SK-N-DZ (cell line): ENCODE measurements at regions not wholly inside any gene's neighbourhood (a gene's known extent, or its start where the extent isn't known, plus 50 kb on each side); places are given as distances from the start of the nearest gene placed in this dataset.

Experiments
- DNase-seq: peaks from one replicate; pipeline ENCODE4 v3.0.0-alpha.2; 2015; ENCODE audit warnings: low spot score

DNA sequence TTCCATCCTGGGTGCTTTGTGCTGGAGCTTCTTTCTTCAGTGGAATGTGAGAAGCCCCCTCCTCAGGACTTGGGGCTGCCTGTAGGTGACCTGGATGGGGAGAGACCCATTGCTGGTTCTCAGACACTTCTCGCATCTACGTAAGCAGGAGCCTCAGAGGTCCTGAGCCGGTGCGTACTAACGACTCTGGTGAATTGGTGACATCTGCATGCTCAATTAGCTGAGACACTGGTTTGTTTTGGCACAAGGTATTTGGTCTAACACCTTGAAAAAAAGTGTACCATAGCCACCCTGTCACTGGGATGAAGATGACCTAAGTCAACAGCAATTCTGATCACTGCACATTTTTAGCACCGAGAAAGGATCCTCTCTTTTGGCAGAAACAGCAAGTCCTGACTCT, 57.7 kb downstream of the LRRC30 start:
- DNase-seq = no peak

DNA sequence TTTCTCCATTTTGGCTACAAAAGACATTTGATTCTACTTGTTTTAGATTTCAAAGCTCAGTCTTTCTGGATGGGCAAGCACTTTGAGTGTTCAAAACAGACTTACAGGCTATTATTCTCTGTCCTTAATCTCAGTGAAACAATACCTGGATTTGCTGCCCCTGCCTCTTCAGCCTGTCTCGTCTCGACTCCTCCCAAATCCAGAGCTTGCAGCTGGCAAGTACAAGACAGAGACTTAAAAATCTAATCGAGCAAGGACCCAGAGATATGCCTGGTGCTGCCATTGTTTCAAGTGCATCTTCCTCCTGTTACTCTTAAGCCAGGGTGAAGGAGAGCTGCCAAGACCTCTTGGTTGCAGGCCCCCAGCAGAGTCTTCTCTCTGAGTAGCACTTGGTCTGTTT, 59.2 kb downstream of the LRRC30 start:
- DNase-seq = no peak

DNA sequence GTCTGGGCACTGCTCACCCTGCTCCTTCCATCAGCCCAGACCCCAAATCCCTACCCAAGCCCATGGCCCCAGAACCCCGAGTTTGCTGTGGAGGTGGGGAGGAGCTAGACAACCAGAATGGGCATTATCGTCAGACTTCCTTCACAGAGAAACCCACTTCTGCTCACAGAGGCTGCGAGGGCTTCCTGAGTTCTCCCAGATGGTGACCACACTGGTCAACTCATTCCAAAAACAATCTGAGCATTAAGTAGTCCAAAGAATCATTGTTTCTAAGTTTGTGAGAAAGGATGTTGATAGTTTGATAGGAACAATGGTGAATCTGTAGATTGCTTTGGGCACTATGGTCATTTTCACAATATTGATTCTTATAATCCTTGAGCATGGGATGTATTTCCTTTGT, 60.2 kb downstream of the LRRC30 start:
- no peak for DNase-seq

DNA sequence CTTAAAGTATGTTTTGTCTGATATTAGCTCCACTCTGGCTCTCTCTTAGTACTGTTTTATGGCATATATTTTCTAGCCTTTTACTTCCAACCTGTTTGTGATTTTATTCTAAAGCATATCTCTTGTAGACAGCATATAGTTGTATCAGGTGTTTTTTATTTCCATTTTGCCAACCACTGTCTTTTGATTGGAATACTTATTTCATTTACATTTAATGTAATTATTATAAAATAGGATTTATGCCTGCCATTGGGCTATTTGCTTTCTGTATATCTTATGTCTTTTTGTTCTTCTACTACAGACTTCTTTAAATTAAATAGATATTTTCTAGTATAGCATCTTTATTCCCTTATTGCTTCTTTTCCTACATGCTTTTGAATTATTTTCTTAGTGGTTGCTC, 67.3 kb downstream of the LRRC30 start:
- DNase-seq = no peak

DNA sequence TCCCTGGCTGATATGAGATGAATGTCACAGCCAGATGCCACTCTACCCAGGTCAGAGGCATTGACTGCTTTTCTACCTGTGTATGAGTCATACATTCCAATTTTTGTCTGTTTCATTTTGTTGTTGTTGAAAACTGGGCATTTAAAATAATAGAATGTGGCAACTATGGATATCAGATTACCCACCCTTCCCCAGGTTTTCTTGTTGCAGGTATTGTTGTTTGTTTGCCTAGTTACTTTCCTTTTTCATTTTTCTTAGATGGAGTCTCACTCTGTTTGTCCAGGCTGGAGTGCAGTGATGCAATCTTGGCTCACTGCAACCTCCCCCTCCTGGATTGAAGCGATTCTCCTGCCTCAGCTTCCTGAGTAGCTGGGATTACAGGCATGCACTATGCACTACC, 70.2 kb downstream of the LRRC30 start:
- no peak for DNase-seq

DNA sequence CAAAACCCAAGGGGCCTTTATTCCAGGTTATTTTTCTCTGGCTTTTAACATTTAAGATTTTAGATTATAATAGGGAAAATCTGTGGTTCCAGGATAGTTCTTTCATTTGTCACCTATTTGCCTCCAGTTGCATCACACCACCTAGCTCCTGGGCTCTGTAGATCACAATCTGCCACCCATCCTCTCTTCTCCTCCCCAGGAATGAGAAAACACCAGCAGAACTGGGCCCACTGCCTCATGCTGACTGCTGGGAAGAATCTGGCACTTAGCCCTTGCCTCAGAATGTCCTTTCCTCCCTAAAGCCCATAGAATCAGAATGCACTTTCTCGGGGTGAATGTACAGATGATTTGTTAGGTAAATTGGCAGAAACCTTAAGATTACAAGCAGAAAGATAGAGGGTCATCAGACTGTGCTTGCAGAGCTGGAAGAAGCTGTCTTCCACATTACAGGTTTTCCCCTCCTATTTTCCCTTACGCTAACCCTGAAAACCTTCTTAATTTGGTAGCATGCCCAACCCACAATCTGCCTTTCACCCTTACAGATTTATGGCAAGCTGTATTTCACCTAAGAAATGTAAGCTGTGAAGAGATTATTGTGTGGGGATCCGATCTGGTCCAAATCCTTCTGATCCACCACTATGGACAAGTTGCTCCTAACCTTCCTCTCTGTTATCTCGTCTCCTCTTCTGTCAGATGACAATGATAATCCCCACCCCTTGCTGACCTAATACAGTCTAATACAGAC, 72.6 kb downstream of the LRRC30 start:
- no peak for DNase-seq

DNA sequence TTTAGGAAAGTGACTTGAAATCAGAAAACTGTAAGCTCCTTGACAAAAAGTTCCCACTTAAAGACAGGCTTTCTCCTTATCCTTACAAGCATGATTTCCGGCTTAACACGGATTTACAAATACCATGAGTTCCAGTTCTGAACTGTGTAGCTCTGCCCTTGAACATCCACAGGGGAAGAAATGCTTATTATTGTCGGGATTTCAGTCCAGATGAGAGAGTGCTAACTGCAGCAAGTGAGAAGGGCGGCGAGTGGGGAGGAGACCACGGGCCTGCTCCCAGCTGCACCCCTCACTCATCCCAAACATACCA, 73.1 kb downstream of the LRRC30 start:
- no peak for DNase-seq

DNA sequence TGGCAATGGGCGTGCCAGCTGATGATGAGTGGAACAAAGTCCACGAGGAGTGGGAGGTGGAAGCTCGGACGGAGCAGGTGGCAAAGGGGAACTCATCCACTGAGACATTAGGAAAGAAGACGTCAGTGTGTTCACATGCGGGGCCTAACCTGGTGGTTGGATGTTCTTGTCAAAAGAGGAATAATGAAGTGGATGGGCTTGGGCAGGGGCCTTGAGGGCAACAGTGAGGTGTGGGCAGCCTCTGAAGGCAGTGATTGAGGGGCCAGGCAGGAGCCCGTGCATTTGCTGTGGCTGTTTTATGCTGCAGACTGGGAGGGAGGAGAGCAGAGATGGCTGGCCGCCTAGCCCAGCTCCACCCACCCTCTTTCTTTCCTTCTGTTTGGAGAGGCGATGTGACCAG, 74.5 kb downstream of the LRRC30 start:
- no peak for DNase-seq

DNA sequence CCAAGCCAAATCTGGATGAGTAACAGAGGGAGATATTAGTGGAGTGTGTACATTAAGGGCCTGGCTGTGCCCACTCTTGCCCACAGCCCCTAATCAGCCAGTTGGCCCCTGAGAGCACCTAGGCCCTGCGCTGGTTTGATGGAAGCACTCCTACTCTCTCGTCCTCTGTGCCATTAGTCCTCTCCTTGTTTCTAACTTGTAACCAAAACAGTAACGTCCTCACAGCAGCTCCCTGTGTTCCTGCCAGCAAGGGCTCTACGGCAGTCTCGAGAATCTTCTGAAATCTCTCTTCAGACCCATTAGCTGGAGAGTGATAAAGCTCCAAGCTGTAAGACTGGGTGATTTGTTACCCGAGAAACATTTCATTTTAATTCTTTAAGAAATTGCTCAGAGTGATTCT, 76.1 kb downstream of the LRRC30 start:
- DNase-seq = no peak

DNA sequence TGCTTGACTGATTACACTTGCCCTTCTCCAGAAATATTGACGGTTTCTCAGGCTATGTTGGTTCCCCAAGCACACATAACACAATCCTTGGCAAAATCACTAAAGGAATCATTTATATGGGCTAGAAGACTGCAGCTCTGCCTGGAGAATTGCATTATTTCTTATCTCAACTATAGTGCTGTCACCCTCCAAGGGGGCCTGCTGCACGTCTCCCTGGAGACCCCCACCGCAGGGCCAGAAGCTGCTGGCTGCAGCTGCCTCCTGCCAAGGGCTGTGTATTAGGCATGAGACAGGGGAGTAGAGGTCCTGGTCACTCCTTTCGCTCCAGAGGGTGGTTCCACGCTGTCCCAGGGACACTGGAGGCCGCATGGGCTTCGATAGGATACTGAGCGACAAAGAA, 76.6 kb downstream of the LRRC30 start:
- peak; percentile 87 for DNase-seq

DNA sequence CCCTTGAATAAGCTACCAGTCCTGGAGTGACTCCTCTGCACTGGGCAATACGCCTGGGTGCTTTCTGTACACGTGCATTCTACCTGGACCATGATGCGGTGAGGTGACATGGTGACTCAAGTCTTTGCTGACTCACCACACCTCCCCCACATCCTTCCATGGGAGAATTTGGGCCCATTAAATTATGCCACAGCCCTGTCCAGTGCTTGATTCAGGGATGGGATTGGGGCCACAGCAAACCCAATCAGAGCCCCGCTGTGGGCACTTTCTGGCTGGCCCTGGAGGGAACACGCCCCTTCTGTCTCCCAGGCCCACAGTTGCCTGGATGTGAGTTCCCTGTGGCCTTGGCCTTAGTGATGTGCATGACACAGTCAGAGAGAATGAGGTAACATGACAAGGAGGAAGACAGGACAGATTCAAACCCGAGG, 86.9 kb downstream of the LRRC30 start:
- DNase-seq = no peak

DNA sequence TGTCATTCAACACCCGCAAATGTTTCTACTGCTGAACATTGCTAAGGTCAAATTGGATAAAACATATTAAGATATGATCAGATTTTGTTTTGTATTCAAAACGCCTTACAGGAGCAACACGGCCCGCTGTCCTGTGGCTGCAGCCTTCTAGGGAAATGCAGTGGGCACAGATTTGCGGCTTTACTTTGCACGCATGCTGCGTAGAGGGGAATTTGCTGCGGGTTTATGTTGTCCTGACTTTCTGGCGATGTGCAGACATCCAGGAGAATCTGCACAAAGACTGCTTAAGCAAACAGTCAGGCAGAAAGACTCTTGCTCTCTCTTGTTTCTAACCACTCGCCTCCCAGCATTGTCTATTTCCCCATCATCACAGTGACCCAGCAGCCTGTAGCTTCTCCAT, 88.3 kb downstream of the LRRC30 start:
- no peak for DNase-seq

DNA sequence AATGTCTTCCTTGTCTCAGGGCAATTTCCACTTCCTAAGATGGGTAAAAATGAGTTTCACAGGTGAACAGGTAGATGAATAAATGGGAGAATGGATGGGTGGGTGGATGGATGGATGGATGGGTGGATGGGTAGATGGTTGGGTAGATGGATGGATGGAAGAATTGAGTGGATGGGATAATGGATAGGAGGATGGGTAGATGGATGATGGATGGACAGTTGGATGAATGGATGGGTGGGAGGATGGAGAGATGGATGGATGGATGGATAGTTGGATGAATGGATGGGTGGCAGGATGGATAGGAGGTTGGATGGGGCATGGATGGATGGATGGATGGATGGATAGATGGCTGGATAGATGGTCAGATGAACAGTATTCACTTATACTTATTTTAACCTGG, 90.9 kb downstream of the LRRC30 start:
- DNase-seq = no peak

DNA sequence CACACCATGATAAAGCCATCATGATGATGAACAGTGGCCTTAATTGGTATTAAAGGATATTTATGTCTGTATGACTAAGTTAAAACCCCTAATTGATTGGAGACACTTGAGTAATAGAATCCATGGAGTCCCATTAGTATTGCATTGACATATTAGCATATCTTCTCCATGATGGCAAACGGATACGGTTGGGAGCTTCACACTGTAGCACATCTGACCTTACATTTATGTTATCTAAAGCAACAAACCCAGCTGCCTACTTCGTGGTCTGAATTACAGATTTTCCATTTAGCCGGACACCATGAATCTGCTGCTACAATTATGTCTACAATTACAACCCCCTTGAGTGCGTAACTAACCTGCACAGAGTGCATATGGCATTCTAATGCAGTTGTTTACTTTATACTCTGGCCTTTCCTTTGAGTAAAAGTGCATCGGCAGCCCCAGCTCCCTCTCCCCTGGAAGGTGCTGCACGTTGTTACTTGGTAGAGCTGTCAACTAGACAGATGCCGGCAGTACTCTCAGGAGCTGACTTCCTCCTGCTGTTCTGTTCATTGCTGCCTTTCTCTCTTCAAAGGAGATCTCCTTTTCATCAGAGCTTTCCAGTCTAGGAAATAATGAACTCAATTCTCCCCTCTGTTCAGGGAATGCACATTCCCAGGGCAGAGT, 92.1 kb downstream of the LRRC30 start:
- DNase-seq = peak; percentile 32

DNA sequence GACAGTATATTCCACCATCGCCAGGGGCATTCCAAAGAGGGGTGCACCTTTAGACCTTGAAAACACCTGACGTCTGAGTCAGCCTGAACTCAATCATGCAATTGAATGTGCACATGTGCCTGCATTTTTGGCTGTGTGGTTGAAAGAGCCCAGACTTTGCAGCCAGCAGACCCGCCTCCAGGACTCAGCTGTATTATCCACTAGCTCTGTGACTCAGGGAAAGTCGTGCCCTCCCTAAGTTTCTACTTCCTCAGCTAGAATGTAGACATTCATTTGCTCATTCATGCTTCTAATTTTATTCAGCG, 94.2 kb downstream of the LRRC30 start:
- no peak for DNase-seq

DNA sequence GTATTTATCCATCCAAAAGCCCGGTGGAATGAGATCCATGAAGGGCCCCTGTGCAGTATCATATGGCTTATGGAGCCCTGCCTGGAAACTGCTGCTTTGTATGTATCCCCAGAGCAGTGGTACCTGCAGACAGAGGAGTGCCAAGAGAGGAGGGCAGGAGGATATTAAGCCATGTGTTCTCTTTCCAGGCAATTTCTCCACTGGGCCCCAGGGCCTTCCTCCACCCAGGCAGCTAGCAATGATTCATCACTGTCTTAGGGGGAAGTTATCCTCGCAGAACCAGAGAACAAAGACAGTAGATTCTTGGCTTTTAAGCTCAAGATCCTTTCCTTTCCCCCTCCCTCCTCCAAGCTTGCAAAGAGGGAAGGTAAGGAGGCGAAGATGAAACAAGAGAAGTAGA, 98.1 kb downstream of the LRRC30 start:
- no peak for DNase-seq

DNA sequence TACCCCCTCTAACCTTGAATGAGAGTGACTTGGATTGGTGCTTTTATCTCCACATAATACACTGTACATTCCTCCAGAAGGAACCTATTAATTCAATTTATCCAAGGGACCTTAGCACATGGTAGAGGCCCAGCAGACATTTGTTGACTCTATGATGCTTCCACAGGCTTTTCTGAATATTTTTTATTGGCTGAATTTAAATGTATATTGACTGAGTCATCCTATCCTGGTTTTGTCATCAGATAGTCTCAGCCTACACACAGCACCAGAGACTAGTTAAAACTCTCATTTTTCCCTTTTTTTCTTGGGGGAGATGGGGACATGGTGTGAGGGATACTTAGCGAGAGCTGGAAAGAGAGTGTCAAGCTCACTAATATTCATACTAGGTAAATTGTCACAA, 101.6 kb downstream of the LRRC30 start:
- DNase-seq = no peak

DNA sequence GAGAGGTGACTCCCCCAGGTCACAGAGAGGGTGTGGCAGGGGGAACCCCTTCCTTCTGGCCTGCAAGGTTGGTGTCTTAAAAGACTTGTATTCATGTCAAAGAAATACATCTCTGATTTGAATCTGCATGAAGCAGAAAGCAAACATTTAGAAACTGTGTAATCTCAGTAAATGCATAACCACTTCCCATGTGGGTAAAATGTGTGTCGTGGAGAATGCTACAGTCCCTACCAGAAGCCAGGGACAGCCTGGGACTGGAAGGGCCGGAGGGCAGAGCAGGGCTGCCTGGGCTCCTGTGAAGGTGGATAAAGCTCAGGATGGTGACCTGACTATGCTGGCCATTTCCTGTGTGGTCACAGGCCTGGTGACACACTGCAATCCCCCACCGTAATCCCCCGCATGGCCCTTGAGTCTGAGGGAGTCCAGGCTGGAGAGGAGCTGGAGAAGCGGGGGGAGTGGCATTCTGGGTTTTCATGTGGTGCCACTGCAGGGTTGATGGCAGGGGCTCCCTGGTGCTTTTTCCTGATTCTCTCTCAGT, 102.2 kb downstream of the LRRC30 start:
- DNase-seq = no peak

DNA sequence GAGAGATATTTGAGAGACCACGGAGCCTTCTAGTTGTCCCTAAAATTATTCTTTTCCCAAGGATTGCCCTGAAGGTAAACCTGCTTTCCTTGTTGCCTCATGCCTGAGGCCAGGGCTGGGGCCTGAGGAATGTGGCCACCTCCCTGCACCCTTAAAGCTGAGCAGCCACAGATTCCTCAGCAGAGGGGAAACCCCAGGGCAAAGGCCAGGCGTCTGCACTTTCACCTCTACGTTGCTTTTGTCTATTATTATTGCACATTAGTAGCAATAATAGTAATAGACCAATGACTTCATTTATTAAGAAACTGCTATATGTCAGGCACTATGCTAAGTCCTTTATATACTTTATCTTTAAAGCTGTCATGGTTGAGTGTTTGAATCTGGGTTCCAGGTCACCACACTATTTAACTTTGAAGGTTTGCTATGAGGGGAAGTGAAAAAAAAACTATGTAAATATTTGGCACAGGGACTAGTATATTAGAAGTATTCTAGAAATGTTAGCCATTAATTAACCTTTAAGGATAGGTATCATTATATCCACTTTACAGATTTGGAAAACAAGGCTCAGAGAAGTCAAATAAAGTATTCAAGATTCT, 104.2 kb downstream of the LRRC30 start:
- DNase-seq = no peak

DNA sequence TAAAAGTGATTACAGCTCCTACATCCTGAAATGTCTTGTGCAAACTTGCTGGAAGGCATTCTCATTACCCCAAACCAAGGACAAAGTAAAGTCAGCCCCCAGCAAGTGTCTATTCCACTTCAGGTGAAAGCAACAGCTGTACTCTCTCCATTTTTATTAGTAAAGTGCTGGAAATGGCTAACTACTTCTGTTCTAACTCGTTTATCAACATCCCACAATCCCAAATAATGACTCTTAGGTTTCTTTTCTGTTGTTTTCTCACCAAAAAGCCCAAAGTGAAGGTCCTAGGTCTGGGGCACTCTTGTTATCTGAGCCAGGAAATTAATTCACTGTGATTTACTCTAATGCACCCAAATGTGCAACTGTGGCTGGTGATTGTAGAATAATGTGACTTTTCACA, 105.7 kb downstream of the LRRC30 start:
- DNase-seq = no peak

DNA sequence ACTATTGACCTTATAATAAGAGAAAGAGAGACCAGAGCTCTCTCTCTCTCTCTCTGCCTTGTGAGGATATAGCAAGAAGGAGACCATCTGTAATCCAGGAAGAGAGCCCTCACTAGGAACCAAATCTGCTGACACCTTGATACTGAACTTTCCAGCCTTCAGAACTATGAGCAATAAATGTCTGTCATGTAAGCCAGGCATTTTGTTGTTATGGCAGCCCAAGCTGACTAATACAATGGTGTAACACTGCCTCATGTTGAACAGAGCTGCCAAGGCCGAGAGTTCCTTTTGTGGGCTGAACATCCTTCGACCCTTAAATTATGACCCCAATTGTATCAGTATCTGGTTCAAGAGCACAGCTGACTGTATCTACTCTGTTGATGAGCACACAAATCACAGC, 108.0 kb downstream of the LRRC30 start:
- no peak for DNase-seq

DNA sequence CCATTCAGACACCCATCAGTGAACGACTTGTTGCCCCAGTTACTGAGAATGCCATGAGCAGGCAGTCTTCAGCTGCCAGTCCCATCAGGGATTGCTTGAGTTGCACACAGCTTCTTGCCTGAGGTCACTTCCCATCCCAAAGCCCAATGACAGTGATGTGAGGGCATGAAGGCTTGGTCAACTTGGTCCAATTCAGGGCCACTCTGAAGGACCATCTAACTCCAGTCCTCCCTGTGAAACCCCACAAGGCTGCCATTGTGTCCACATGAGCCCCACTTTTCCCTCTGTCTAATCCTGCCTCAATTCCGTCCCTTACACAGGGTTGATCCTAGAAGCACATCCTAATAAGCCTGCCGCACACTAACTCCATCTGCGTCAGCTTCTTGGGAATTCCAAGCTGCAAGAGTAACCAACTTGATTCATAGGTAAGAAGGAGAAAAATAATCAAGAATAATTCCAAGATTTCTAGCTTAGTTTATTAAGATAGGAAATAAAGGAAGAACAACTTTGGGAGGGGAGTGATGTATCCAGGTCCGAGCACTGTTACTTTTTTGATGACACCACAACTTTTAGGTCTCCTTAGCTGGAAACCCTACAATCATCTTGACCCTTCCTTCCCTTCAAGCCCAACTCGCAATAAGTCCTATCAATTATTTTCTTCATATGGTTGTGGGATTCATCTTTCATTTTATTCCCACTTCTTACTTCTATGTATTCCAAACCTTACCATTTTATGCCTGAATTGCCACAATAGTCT, 110.9 kb downstream of the LRRC30 start:
- DNase-seq = no peak
